Inflammatory macrophage treated with lipopolysaccharide for 1 hour (primary cell): ENCODE measurements at regions not wholly inside any gene's neighbourhood (a gene's known extent, or its start where the extent isn't known, plus 50 kb on each side); places are given as distances from the start of the nearest gene placed in this dataset.

Experiments
- DNase-seq, 2 donors: peaks; one replicate each; pipeline ENCODE4 v3.0.0-alpha.2; 2020 to 2022

GRCh38 chr2:16058747-16059358, 118.5 kb downstream of the MYCN start:
- DNase-seq: no peak

GRCh38 chr2:16058256-16058655, 117.9 kb downstream of the MYCN start:
- no peak for DNase-seq

- no peak for DNase-seq
Measured at GRCh38 chr2:16057661-16058060, 117.3 kb downstream of the MYCN start.

GRCh38 chr2:16055848-16056580, 115.7 kb downstream of the MYCN start:
- DNase-seq: peak; percentile 14 to 20

- DNase-seq: no peak
Measured at GRCh38 chr2:16053437-16054257, 113.3 kb downstream of the MYCN start.

GRCh38 chr2:16052571-16053052, 112.3 kb downstream of the MYCN start:
- peak in 1 of 2 donors; percentile 1 for DNase-seq

- DNase-seq: no peak
Measured at GRCh38 chr2:16051841-16052564, 111.7 kb downstream of the MYCN start.

- no peak for DNase-seq
Measured at GRCh38 chr2:16050908-16051489, 110.6 kb downstream of the MYCN start.

GRCh38 chr2:16050261-16050907, 110.0 kb downstream of the MYCN start:
- DNase-seq: no peak

GRCh38 chr2:16049406-16049805, 109.1 kb downstream of the MYCN start:
- no peak for DNase-seq

- no peak for DNase-seq
Measured at GRCh38 chr2:16048466-16048865, 108.1 kb downstream of the MYCN start.

- DNase-seq: no peak
Measured at GRCh38 chr2:16047701-16048100, 107.4 kb downstream of the MYCN start.

GRCh38 chr2:16046649-16047048, 106.3 kb downstream of the MYCN start:
- DNase-seq: no peak

GRCh38 chr2:16045653-16046352, 105.5 kb downstream of the MYCN start:
- DNase-seq: no peak

- no peak for DNase-seq
Measured at GRCh38 chr2:16044946-16045456, 104.7 kb downstream of the MYCN start.

- DNase-seq: no peak
Measured at GRCh38 chr2:16043627-16044026, 103.3 kb downstream of the MYCN start.

- DNase-seq: no peak
Measured at GRCh38 chr2:16043192-16043591, 102.8 kb downstream of the MYCN start.

- DNase-seq: no peak
Measured at GRCh38 chr2:16042201-16042700, 101.9 kb downstream of the MYCN start.

GRCh38 chr2:16040271-16041010, 100.1 kb downstream of the MYCN start:
- DNase-seq: no peak

- no peak for DNase-seq
Measured at GRCh38 chr2:16039823-16040222, 99.5 kb downstream of the MYCN start.
